GM18867 (cell line): ENCODE measurements at regions not wholly inside any gene's neighbourhood (a gene's known extent, or its start where the extent isn't known, plus 50 kb on each side); places are given as distances from the start of the nearest gene placed in this dataset.

Experiments used
- ATAC-seq: cut with Tn5 transposase; IDR thresholded peaks from one replicate; pipeline ENCODE4 v1.9.1; 2021; ENCODE audit warnings: mild to moderate bottlenecking, moderate library complexity; ENCODE audit not compliant: unreplicated experiment

- no peak for ATAC-seq
These were observed 87.5 kb upstream of the RCN1 start for GRCh38 chr11:32003335-32003734.

- no peak for ATAC-seq
These were observed 88.6 kb upstream of the RCN1 start for GRCh38 chr11:32002311-32002710.

GRCh38 chr11:31997955-31998354 lies 92.9 kb upstream of the RCN1 start:
- no peak for ATAC-seq

GRCh38 chr11:31996159-31996881 lies 94.6 kb upstream of the RCN1 start:
- peak; percentile 50 for ATAC-seq

- peak; percentile 93 for ATAC-seq
These were observed 95.3 kb upstream of the RCN1 start for GRCh38 chr11:31995525-31996094.

GRCh38 chr11:31995032-31995431 lies 95.8 kb upstream of the RCN1 start:
- no peak for ATAC-seq

- no peak for ATAC-seq
These were observed 103.5 kb upstream of the RCN1 start for GRCh38 chr11:31987118-31988005.

- ATAC-seq = no peak
These were observed 104.5 kb upstream of the RCN1 start for GRCh38 chr11:31986201-31986889.

- no peak for ATAC-seq
These were observed 109.4 kb upstream of the RCN1 start for GRCh38 chr11:31981457-31981856.

GRCh38 chr11:31977343-31977742 lies 113.5 kb upstream of the RCN1 start:
- no peak for ATAC-seq

GRCh38 chr11:31974366-31975136 lies 116.3 kb upstream of the RCN1 start:
- ATAC-seq = no peak

- no peak for ATAC-seq
These were observed 117.7 kb upstream of the RCN1 start for GRCh38 chr11:31973172-31973571.

- no peak for ATAC-seq
These were observed 118.3 kb upstream of the RCN1 start for GRCh38 chr11:31972623-31973022.

GRCh38 chr11:31969359-31969702 lies 121.5 kb upstream of the RCN1 start:
- no peak for ATAC-seq

- ATAC-seq = no peak
These were observed 122.2 kb upstream of the RCN1 start for GRCh38 chr11:31968461-31969358.

GRCh38 chr11:31967404-31968130 lies 123.3 kb upstream of the RCN1 start:
- ATAC-seq = no peak

- ATAC-seq = no peak
These were observed 124.0 kb upstream of the RCN1 start for GRCh38 chr11:31966846-31967245.

- ATAC-seq = no peak
These were observed 126.7 kb upstream of the RCN1 start for GRCh38 chr11:31964181-31964580.

- no peak for ATAC-seq
These were observed 130.7 kb upstream of the RCN1 start for GRCh38 chr11:31960126-31960525.
